ENCODE measurements at regions not wholly inside any gene's neighbourhood (a gene's known extent, or its start where the extent isn't known, plus 50 kb on each side); places are given as distances from the start of the nearest gene placed in this dataset.
A peak's percentile ranks its signal among the peaks of the same experiment; 100 is the strongest.

- DNase-seq (ENCODE audit: low read depth): no peak
- TF ChIP-seq, protein P1, sequence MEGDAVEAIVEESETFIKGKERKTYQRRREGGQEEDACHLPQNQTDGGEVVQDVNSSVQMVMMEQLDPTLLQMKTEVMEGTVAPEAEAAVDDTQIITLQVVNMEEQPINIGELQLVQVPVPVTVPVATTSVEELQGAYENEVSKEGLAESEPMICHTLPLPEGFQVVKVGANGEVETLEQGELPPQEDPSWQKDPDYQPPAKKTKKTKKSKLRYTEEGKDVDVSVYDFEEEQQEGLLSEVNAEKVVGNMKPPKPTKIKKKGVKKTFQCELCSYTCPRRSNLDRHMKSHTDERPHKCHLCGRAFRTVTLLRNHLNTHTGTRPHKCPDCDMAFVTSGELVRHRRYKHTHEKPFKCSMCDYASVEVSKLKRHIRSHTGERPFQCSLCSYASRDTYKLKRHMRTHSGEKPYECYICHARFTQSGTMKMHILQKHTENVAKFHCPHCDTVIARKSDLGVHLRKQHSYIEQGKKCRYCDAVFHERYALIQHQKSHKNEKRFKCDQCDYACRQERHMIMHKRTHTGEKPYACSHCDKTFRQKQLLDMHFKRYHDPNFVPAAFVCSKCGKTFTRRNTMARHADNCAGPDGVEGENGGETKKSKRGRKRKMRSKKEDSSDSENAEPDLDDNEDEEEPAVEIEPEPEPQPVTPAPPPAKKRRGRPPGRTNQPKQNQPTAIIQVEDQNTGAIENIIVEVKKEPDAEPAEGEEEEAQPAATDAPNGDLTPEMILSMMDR (conservative IDR thresholded peaks at IDR 0.05; ENCODE audit: low read depth, low read length): no peak
- no peak overlapping the region for H3K4me3 ChIP-seq (ENCODE audit: low read depth, low read length)
Observed at GRCh38 chr2:194104687-194105086, 1552.3 kb upstream of the SLC39A10 start.

DNA sequence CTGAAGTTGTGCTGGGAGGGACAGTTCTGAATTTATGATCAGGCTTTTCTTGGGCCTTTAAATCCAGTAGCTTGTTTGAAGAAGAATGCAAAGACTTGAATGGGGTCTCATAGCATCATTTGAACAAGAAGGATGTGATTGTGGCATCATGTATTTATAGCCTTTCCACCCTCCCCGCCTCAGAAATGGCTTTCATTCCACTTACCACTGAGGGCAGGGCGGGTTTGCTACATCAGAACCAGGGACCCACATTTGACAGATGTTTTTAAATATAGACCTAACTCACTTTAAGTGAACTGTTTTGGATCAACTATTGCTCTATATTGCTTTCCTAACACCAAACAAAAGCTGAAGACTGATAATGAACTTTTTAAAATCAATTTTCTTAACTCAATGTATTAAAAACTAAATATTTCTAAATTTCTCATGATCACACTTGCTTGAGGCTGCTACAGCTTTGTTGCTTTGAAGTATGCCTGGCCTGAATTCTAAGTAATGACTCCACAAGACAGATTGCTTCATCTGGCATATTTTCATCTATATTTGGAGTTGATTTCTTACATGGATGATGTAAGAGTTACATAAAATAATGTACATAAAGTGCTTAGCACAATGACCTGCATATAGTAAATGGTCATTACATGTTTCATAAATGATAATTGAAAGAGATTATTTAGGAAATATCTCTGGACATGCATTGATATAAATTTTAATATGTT, 1552.9 kb upstream of the SLC39A10 start:
- TF ChIP-seq, protein P1 (conservative IDR thresholded peaks at IDR 0.05; ENCODE audit: low read depth, low read length): no peak
- no peak overlapping the region for H3K4me3 ChIP-seq (ENCODE audit: low read depth, low read length)
- peak; percentile 32 for DNase-seq (ENCODE audit: low read depth)

- TF ChIP-seq, protein P1 (conservative IDR thresholded peaks at IDR 0.05; ENCODE audit: low read depth, low read length): no peak
- no peak for DNase-seq (ENCODE audit: low read depth)
- no peak overlapping the region for H3K4me3 ChIP-seq (ENCODE audit: low read depth, low read length)
Observed at GRCh38 chr2:194102546-194102945, 1554.5 kb upstream of the SLC39A10 start.

GRCh38 chr2:194100201-194100600, 1556.8 kb upstream of the SLC39A10 start:
- H3K4me3 ChIP-seq (ENCODE audit: low read depth, low read length): no peak overlapping the region
- TF ChIP-seq, protein P1 (conservative IDR thresholded peaks at IDR 0.05; ENCODE audit: low read depth, low read length): no peak
- peak; percentile 23 for DNase-seq (ENCODE audit: low read depth)

GRCh38 chr2:194096402-194096801, 1560.6 kb upstream of the SLC39A10 start:
- TF ChIP-seq, protein P1 (conservative IDR thresholded peaks at IDR 0.05; ENCODE audit: low read depth, low read length): no peak
- no peak overlapping the region for H3K4me3 ChIP-seq (ENCODE audit: low read depth, low read length)
- DNase-seq (ENCODE audit: low read depth): no peak

- TF ChIP-seq, protein P1 (conservative IDR thresholded peaks at IDR 0.05; ENCODE audit: low read depth, low read length): no peak
- H3K4me3 ChIP-seq (ENCODE audit: low read depth, low read length): no peak overlapping the region
- no peak for DNase-seq (ENCODE audit: low read depth)
Observed at GRCh38 chr2:194095359-194095758, 1561.7 kb upstream of the SLC39A10 start.

Measured in choroid plexus epithelial cell (primary cell).